AG04449 (cell line): ENCODE measurements at regions not wholly inside any gene's neighbourhood (a gene's known extent, or its start where the extent isn't known, plus 50 kb on each side); places are given as distances from the start of the nearest gene placed in this dataset.

ENCODE experiments used
- CTCF ChIA-PET: fragments of 350-600 bp; formaldehyde crosslinking; extraction: SDS; loops from one replicate; lab custom pipeline; 2021; ENCODE audit warnings: antibody characterized with exemption; lab: Yijun Ruan, JAX
- POLR2A ChIA-PET: fragments of 400-600, 350-600 bp; formaldehyde crosslinking; extraction: SDS; loops from one replicate; lab custom pipeline; 2020; ENCODE audit warnings: antibody characterized with exemption, inconsistent platforms; lab: Yijun Ruan, JAX
- DNase-seq: peaks from one replicate; pipeline ENCODE4 v3.0.0-alpha.2; 2010; ENCODE audit warnings: low read depth, low spot score
- H3K4me3 ChIP-seq: 2 replicates; pipeline ENCODE4 v1.5.1; 2011; ENCODE audit warnings: low read depth, mild to moderate bottlenecking, control low read depth, low read length
- CTCF ChIP-seq: IDR thresholded peaks from one replicate; pipeline ENCODE4 v1.5.1; 2011; ENCODE audit warnings: mild to moderate bottlenecking, moderate library complexity, low read length, control low read depth, inconsistent platforms; ENCODE audit not compliant: insufficient read depth; ENCODE audit errors: missing control alignments

GRCh38 chr1:68359045-68359444, 90.7 kb downstream of the RPE65 start:
- TF ChIP-seq CTCF = no peak
- ChIA-PET POLR2A (no interaction called here), CTCF (interaction anchor here (1.8 to 24.3 kb wide), 4 partner anchors 11 to 244 kb away, joined by 8 to 964 read pairs (median 15); no protein-coding TSS in a partner anchor)
- H3K4me3 ChIP-seq = no peak overlapping the region
- DNase-seq = no peak

- CTCF ChIA-PET = interaction anchor here (1.2 to 24.3 kb wide), 5 partner anchors 10 to 243 kb away, joined by 3 to 964 read pairs (median 13); no protein-coding TSS in a partner anchor
- POLR2A ChIA-PET = no interaction called here
- no peak for TF ChIP-seq CTCF
- H3K4me3 ChIP-seq = no peak overlapping the region
- DNase-seq = no peak
Observed at GRCh38 chr1:68358439-68358838, 91.3 kb downstream of the RPE65 start.

- no peak for TF ChIP-seq CTCF
- ChIA-PET CTCF (interaction anchor here (0.5 to 24.3 kb wide), 4 partner anchors 10 to 241 kb away, joined by 3 to 964 read pairs (median 3); no protein-coding TSS in a partner anchor), POLR2A (no interaction called here)
- DNase-seq = no peak
- no peak overlapping the region for H3K4me3 ChIP-seq
Observed at GRCh38 chr1:68355614-68356013, 94.1 kb downstream of the RPE65 start.

GRCh38 chr1:68352202-68352601, 97.6 kb downstream of the RPE65 start:
- TF ChIP-seq CTCF = no peak
- H3K4me3 ChIP-seq = no peak overlapping the region
- DNase-seq = no peak
- POLR2A ChIA-PET = no interaction called here
- CTCF ChIA-PET = interaction anchor here (0.6 to 24.3 kb wide), 6 partner anchors 9 to 498 kb away, joined by 3 to 964 read pairs (median 4); no protein-coding TSS in a partner anchor

GRCh38 chr1:68347415-68347814, 102.3 kb downstream of the RPE65 start:
- no peak for DNase-seq
- no peak overlapping the region for H3K4me3 ChIP-seq
- ChIA-PET CTCF (interaction anchor here (0.7 to 24.3 kb wide), 4 partner anchors 11 to 329 kb away, joined by 4 to 964 read pairs (median 8); no protein-coding TSS in a partner anchor), POLR2A (no interaction called here)
- no peak for TF ChIP-seq CTCF

- peak; percentile 10 for TF ChIP-seq CTCF
- no peak for DNase-seq
- no peak overlapping the region for H3K4me3 ChIP-seq
- ChIA-PET CTCF (interaction anchor here (0.7 to 24.3 kb wide), 25 partner anchors 9 to 492 kb away, joined by 3 to 964 read pairs (median 4); partner anchors contain the start of gene WLS), POLR2A (no interaction called here)
Observed at GRCh38 chr1:68346188-68346808, 103.5 kb downstream of the RPE65 start.
